Fibroblast of lung (primary cell): ENCODE measurements at regions not wholly inside any gene's neighbourhood (a gene's known extent, or its start where the extent isn't known, plus 50 kb on each side); places are given as distances from the start of the nearest gene placed in this dataset.

Experiments
- EZH2 ChIP-seq: IDR thresholded peaks from 2 replicates; pipeline ENCODE4 v1.5.1; 2012; ENCODE audit warnings: low read length, control low read depth, mild to moderate bottlenecking; ENCODE audit errors: missing control alignments
- TF ChIP-seq, protein P1 (sequence below), 2 donors: IDR thresholded peaks in 1 of 2; conservative IDR thresholded peaks in 1 of 2; 1 replicate in 1 of 2; 2 replicates in 1 of 2; pipeline ENCODE4 v1.5.1; 2011 to 2012; ENCODE audit warnings: low read length in 2 of 2, control low read depth in 1 of 2, inconsistent platforms in 1 of 2, low read depth in 1 of 2, mild to moderate bottlenecking in 1 of 2

DNA sequence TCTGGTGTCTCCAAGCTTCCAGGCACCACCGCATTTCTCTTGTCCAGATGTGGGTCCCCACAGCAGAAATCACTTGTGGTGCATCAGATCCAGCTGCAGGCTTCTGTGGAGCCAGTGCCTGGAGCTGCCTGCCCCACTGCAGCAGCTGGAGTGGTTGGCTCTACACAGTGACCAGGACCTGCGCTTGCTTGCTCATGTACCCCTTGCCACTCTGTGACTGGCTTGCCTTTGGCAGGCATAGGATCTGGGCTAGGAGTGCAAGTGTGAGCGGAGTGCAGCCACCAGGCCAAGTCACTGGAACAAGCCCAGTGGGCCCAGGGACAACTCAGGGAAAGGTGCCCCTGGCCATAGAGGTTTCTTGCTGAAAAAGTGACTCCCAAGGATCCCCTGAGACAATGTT, 1400.0 kb upstream of the ALCAM start:
- TF ChIP-seq, protein P1, sequence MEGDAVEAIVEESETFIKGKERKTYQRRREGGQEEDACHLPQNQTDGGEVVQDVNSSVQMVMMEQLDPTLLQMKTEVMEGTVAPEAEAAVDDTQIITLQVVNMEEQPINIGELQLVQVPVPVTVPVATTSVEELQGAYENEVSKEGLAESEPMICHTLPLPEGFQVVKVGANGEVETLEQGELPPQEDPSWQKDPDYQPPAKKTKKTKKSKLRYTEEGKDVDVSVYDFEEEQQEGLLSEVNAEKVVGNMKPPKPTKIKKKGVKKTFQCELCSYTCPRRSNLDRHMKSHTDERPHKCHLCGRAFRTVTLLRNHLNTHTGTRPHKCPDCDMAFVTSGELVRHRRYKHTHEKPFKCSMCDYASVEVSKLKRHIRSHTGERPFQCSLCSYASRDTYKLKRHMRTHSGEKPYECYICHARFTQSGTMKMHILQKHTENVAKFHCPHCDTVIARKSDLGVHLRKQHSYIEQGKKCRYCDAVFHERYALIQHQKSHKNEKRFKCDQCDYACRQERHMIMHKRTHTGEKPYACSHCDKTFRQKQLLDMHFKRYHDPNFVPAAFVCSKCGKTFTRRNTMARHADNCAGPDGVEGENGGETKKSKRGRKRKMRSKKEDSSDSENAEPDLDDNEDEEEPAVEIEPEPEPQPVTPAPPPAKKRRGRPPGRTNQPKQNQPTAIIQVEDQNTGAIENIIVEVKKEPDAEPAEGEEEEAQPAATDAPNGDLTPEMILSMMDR (conservative IDR thresholded peaks at IDR 0.05 in 1 of 2, IDR thresholded peaks at IDR 0.05 in 1 of 2; ENCODE audit: low read depth in 1 of 2, low read length in 2 of 2): no peak
- TF ChIP-seq EZH2: no peak
